SKM-1 (cell line): ENCODE measurements at regions not wholly inside any gene's neighbourhood (a gene's known extent, or its start where the extent isn't known, plus 50 kb on each side); places are given as distances from the start of the nearest gene placed in this dataset.

ENCODE experiments used
- DNase-seq: peaks from one replicate; lab custom pipeline; 2025; ENCODE audit not compliant: unreplicated experiment; lab: John Stamatoyannopoulos, UW

- no peak for DNase-seq
These were observed 67.2 kb upstream of the SNX9 start for GRCh38 chr6:157755746-157756411.

- DNase-seq, result peak; percentile 38
These were observed 66.2 kb upstream of the SNX9 start for GRCh38 chr6:157756708-157757429.

GRCh38 chr6:157757430-157758403 lies 65.3 kb upstream of the SNX9 start:
- DNase-seq, result no peak

- DNase-seq, result no peak
These were observed 64.5 kb upstream of the SNX9 start for GRCh38 chr6:157758516-157759023.

GRCh38 chr6:157759028-157759427 lies 64.0 kb upstream of the SNX9 start:
- DNase-seq, result no peak

- no peak for DNase-seq
These were observed 62.9 kb upstream of the SNX9 start for GRCh38 chr6:157760137-157760536.

- DNase-seq, result no peak
These were observed 62.3 kb upstream of the SNX9 start for GRCh38 chr6:157760589-157761330.

- DNase-seq, result no peak
These were observed 61.6 kb upstream of the SNX9 start for GRCh38 chr6:157761331-157761921.

GRCh38 chr6:157761926-157762325 lies 61.1 kb upstream of the SNX9 start:
- DNase-seq, result no peak

GRCh38 chr6:157762636-157763035 lies 60.4 kb upstream of the SNX9 start:
- no peak for DNase-seq

- DNase-seq, result no peak
These were observed 59.7 kb upstream of the SNX9 start for GRCh38 chr6:157763129-157763903.

GRCh38 chr6:157763904-157764177 lies 59.2 kb upstream of the SNX9 start:
- DNase-seq, result no peak

- peak; percentile 69 for DNase-seq
These were observed 58.6 kb upstream of the SNX9 start for GRCh38 chr6:157764178-157765068.

- DNase-seq, result no peak
These were observed 55.9 kb upstream of the SNX9 start for GRCh38 chr6:157766901-157767774.

- no peak for DNase-seq
These were observed 55.3 kb upstream of the SNX9 start for GRCh38 chr6:157767775-157768156.

GRCh38 chr6:157768304-157768703 lies 54.7 kb upstream of the SNX9 start:
- peak; percentile 80 for DNase-seq

GRCh38 chr6:157768863-157769551 lies 54.0 kb upstream of the SNX9 start:
- DNase-seq, result no peak
